GM23338 (cell line): ENCODE measurements at regions not wholly inside any gene's neighbourhood (a gene's known extent, or its start where the extent isn't known, plus 50 kb on each side); places are given as distances from the start of the nearest gene placed in this dataset.

ENCODE experiments used
- ATAC-seq: fragments of 200-7000 bp; cut with Tn5 transposase; 3 replicates; pipeline ENCODE4 v1.9.1; 2020
- DNase-seq: peaks from one replicate; pipeline ENCODE4 v3.0.0-alpha.2; 2015; ENCODE audit warnings: low spot score
- H2AFZ ChIP-seq: fragments of 200-600 bp; sonication (generic); 2 replicates; pipeline ENCODE4 v1.8.0; 2016; ENCODE audit warnings: antibody characterized with exemption, mild to moderate bottlenecking, moderate library complexity
- H3F3A ChIP-seq: fragments of 200-600 bp; sonication (generic); replicated peaks from 2 replicates; pipeline ENCODE4 v1.8.0; 2017; ENCODE audit warnings: antibody characterized with exemption, mixed run types, low read depth
- H3K27ac ChIP-seq: fragments of 200-600 bp; sonication (generic); 2 replicates; pipeline ENCODE4 v1.6.1; 2016; ENCODE audit warnings: low read depth
- H3K27me3 ChIP-seq: fragments of 200-600 bp; sonication (generic); 2 replicates; pipeline ENCODE4 v1.8.0; 2016; ENCODE audit warnings: mild to moderate bottlenecking, mixed run types, moderate library complexity; ENCODE audit not compliant: insufficient read depth
- H3K36me3 ChIP-seq: fragments of 200-600 bp; sonication (generic); 2 replicates; pipeline ENCODE4 v1.8.0; 2016; ENCODE audit warnings: mild to moderate bottlenecking; ENCODE audit not compliant: insufficient read depth
- H3K4me1 ChIP-seq: fragments of 200-600 bp; sonication (generic); 2 replicates; pipeline ENCODE4 v1.8.0; 2016; ENCODE audit warnings: mild to moderate bottlenecking, moderate library complexity; ENCODE audit not compliant: insufficient read depth
- H3K4me2 ChIP-seq: fragments of 200-600 bp; sonication (generic); 2 replicates; pipeline ENCODE4 v1.7.1; 2017; ENCODE audit warnings: mixed run types
- H3K4me3 ChIP-seq: fragments of 200-600 bp; sonication (generic); 2 replicates; pipeline ENCODE4 v1.6.1; 2016; ENCODE audit warnings: mixed run types
- H3K79me2 ChIP-seq: fragments of 200-600 bp; sonication (generic); replicated peaks from 2 replicates; pipeline ENCODE4 v1.8.0; 2017; ENCODE audit warnings: mild to moderate bottlenecking; ENCODE audit not compliant: insufficient read depth
- H3K9me2 ChIP-seq: fragments of 200-600 bp; sonication (generic); 2 replicates; pipeline ENCODE4 v1.8.0; 2017; ENCODE audit not compliant: insufficient read depth
- H4K20me1 ChIP-seq: fragments of 200-600 bp; sonication (generic); replicated peaks from 2 replicates; pipeline ENCODE4 v1.8.0; 2017; ENCODE audit warnings: mild to moderate bottlenecking; ENCODE audit not compliant: insufficient read depth
- H3K27ac Mint-ChIP-seq: 2 replicates; pipeline ENCODE4 v1.8.0; 2020; ENCODE audit warnings: inconsistent platforms, mild to moderate bottlenecking, moderate library complexity, mixed read lengths
- H3K27me3 Mint-ChIP-seq: 3 replicates; pipeline ENCODE4 v1.8.0; 2022; ENCODE audit warnings: low read depth, mild to moderate bottlenecking, moderate library complexity, mixed read lengths, inconsistent platforms; ENCODE audit not compliant: insufficient read depth, poor library complexity
- H3K36me3 Mint-ChIP-seq: 3 replicates; pipeline ENCODE4 v1.8.0; 2021; ENCODE audit warnings: low read depth, mild to moderate bottlenecking, inconsistent platforms, moderate library complexity, mixed read lengths
- H3K4me1 Mint-ChIP-seq: 3 replicates; pipeline ENCODE4 v1.8.0; 2020; ENCODE audit warnings: mild to moderate bottlenecking, inconsistent platforms, mixed read lengths
- H3K4me3 Mint-ChIP-seq: 3 replicates; pipeline ENCODE4 v1.8.0; 2021; ENCODE audit warnings: moderate library complexity, mild to moderate bottlenecking, inconsistent platforms, mixed read lengths
- H3K9me3 Mint-ChIP-seq: 3 replicates; pipeline ENCODE4 v1.8.0; 2020; ENCODE audit warnings: moderate library complexity, mild to moderate bottlenecking, inconsistent platforms, mixed read lengths
- CREB1 ChIP-seq: fragments of 250-450 bp; sonication (Bioruptor Pico); IDR thresholded peaks from 2 replicates; pipeline ENCODE4 v1.5.0; 2020; ENCODE audit warnings: low read depth, mild to moderate bottlenecking, moderate library complexity
- EZH2 ChIP-seq: fragments of 200-600 bp; sonication (generic); IDR thresholded peaks from one replicate; pipeline ENCODE4 v1.8.0; 2017; ENCODE audit warnings: antibody characterized with exemption, mild to moderate bottlenecking, low read depth; ENCODE audit not compliant: unreplicated experiment
- EZH2phosphoT487 ChIP-seq: fragments of 200-600 bp; sonication (generic); IDR thresholded peaks from one replicate; pipeline ENCODE4 v1.8.1; 2018; ENCODE audit warnings: antibody characterized with exemption; ENCODE audit not compliant: unreplicated experiment
- JUNB ChIP-seq: IDR thresholded peaks from one replicate; pipeline ENCODE4 v1.6.1; 2016; ENCODE audit warnings: antibody characterized with exemption; ENCODE audit not compliant: unreplicated experiment
- NANOG ChIP-seq: IDR thresholded peaks from 2 replicates; pipeline ENCODE4 v1.6.1; 2016; ENCODE audit warnings: antibody characterized with exemption, borderline replicate concordance
- POLR2AphosphoS5 ChIP-seq: IDR thresholded peaks from 2 replicates; pipeline ENCODE4 v1.6.1; 2016; ENCODE audit warnings: antibody characterized with exemption, low read depth
- STAT1 ChIP-seq: IDR thresholded peaks from one replicate; pipeline ENCODE4 v1.6.1; 2016; ENCODE audit warnings: antibody characterized with exemption; ENCODE audit not compliant: unreplicated experiment
- ZNF114 ChIP-seq: fragments of 250-450 bp; sonication (Bioruptor Pico); IDR thresholded peaks from 2 replicates; pipeline ENCODE4 v1.5.0; 2020; ENCODE audit warnings: mild to moderate bottlenecking, moderate library complexity
- ZNF331 ChIP-seq: fragments of 250-450 bp; sonication (Bioruptor Pico); IDR thresholded peaks from 2 replicates; pipeline ENCODE4 v1.5.0; 2020; ENCODE audit warnings: low read depth, mild to moderate bottlenecking, moderate library complexity
- TF ChIP-seq, protein P1 (sequence below): fragments of 250-450 bp; sonication (Bioruptor Pico); IDR thresholded peaks from 2 replicates; pipeline ENCODE4 v1.5.0; 2020; ENCODE audit warnings: mild to moderate bottlenecking, moderate library complexity
- TF ChIP-seq, protein P2 (sequence below): IDR thresholded peaks from one replicate; pipeline ENCODE4 v1.6.1; 2018; ENCODE audit warnings: antibody characterized with exemption; ENCODE audit not compliant: unreplicated experiment
- TF ChIP-seq, protein P3 (sequence below), 2 experiments: fragments of 200-600 bp in 1 of 2; sonication (generic) in 1 of 2; conservative IDR thresholded peaks; 2 replicates each; pipeline versions ENCODE4 v1.5.1 to v1.6.1; 2016 to 2017; ENCODE audit warnings: antibody characterized with exemption in 2 of 2, low read depth in 2 of 2, mild to moderate bottlenecking in 2 of 2, moderate library complexity in 1 of 2
- TF ChIP-seq, protein P4 (sequence below): IDR thresholded peaks from 2 replicates; pipeline ENCODE4 v1.6.1; 2016; ENCODE audit warnings: antibody characterized with exemption

DNA sequence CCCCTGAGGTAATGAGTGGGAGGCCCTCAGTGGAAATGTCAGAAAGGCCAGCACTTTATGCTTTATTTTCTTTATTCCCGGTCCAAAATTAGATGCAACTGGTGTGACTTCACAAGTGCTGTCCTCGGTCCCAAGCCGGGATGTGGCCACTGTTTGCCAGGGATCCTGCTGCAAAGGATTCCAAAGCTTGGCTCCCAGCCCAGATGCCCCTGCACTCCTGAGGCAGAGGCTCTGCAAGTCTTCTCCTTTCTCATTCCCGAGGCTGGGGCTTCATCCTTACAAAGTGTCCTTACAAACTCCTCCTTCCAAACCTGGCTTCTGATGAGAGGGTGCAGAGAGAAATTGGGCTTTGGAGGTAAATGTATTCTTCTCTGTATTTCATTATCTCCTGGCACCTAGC lies 544.3 kb upstream of the DPP6 start:
- no peaks in the 10 kb centered on the region for H3K27me3 ChIP-seq
- H3F3A ChIP-seq, result no peaks in the 10 kb centered on the region
- no peaks in the 10 kb centered on the region for H3K9me2 ChIP-seq
- H3K27ac Mint-ChIP-seq, result no peak overlapping the region
- no peaks in the 10 kb centered on the region for H3K4me1 Mint-ChIP-seq
- H3K27ac ChIP-seq, result no peak overlapping the region
- no peaks in the 10 kb centered on the region for H3K79me2 ChIP-seq
- H3K9me3 Mint-ChIP-seq, result peaks cover 79% of the 10 kb centered on the region
- TF ChIP-seq, protein P1, sequence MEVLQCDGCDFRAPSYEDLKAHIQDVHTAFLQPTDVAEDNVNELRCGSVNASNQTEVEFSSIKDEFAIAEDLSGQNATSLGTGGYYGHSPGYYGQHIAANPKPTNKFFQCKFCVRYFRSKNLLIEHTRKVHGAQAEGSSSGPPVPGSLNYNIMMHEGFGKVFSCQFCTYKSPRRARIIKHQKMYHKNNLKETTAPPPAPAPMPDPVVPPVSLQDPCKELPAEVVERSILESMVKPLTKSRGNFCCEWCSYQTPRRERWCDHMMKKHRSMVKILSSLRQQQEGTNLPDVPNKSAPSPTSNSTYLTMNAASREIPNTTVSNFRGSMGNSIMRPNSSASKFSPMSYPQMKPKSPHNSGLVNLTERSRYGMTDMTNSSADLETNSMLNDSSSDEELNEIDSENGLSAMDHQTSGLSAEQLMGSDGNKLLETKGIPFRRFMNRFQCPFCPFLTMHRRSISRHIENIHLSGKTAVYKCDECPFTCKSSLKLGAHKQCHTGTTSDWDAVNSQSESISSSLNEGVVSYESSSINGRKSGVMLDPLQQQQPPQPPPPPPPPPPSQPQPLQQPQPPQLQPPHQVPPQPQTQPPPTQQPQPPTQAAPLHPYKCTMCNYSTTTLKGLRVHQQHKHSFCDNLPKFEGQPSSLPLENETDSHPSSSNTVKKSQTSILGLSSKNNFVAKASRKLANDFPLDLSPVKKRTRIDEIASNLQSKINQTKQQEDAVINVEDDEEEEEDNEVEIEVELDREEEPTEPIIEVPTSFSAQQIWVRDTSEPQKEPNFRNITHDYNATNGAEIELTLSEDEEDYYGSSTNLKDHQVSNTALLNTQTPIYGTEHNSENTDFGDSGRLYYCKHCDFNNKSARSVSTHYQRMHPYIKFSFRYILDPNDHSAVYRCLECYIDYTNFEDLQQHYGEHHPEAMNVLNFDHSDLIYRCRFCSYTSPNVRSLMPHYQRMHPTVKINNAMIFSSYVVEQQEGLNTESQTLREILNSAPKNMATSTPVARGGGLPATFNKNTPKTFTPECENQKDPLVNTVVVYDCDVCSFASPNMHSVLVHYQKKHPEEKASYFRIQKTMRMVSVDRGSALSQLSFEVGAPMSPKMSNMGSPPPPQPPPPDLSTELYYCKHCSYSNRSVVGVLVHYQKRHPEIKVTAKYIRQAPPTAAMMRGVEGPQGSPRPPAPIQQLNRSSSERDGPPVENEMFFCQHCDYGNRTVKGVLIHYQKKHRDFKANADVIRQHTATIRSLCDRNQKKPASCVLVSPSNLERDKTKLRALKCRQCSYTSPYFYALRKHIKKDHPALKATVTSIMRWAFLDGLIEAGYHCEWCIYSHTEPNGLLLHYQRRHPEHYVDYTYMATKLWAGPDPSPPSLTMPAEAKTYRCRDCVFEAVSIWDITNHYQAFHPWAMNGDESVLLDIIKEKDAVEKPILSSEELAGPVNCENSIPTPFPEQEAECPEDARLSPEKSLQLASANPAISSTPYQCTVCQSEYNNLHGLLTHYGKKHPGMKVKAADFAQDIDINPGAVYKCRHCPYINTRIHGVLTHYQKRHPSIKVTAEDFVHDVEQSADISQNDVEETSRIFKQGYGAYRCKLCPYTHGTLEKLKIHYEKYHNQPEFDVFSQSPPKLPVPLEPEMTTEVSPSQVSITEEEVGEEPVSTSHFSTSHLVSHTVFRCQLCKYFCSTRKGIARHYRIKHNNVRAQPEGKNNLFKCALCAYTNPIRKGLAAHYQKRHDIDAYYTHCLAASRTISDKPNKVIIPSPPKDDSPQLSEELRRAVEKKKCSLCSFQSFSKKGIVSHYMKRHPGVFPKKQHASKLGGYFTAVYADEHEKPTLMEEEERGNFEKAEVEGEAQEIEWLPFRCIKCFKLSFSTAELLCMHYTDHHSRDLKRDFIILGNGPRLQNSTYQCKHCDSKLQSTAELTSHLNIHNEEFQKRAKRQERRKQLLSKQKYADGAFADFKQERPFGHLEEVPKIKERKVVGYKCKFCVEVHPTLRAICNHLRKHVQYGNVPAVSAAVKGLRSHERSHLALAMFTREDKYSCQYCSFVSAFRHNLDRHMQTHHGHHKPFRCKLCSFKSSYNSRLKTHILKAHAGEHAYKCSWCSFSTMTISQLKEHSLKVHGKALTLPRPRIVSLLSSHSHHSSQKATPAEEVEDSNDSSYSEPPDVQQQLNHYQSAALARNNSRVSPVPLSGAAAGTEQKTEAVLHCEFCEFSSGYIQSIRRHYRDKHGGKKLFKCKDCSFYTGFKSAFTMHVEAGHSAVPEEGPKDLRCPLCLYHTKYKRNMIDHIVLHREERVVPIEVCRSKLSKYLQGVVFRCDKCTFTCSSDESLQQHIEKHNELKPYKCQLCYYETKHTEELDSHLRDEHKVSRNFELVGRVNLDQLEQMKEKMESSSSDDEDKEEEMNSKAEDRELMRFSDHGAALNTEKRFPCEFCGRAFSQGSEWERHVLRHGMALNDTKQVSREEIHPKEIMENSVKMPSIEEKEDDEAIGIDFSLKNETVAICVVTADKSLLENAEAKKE (CRISPR knock-in tag), result no peak
- TF ChIP-seq EZH2phosphoT487 (no peak), STAT1 (no peak), EZH2 (no peak), CREB1 (CRISPR knock-in tag) (no peak), ZNF114 (CRISPR knock-in tag) (no peak), POLR2AphosphoS5 (no peak), NANOG (no peak), JUNB (no peak), ZNF331 (CRISPR knock-in tag) (no peak)
- TF ChIP-seq, protein P2, sequence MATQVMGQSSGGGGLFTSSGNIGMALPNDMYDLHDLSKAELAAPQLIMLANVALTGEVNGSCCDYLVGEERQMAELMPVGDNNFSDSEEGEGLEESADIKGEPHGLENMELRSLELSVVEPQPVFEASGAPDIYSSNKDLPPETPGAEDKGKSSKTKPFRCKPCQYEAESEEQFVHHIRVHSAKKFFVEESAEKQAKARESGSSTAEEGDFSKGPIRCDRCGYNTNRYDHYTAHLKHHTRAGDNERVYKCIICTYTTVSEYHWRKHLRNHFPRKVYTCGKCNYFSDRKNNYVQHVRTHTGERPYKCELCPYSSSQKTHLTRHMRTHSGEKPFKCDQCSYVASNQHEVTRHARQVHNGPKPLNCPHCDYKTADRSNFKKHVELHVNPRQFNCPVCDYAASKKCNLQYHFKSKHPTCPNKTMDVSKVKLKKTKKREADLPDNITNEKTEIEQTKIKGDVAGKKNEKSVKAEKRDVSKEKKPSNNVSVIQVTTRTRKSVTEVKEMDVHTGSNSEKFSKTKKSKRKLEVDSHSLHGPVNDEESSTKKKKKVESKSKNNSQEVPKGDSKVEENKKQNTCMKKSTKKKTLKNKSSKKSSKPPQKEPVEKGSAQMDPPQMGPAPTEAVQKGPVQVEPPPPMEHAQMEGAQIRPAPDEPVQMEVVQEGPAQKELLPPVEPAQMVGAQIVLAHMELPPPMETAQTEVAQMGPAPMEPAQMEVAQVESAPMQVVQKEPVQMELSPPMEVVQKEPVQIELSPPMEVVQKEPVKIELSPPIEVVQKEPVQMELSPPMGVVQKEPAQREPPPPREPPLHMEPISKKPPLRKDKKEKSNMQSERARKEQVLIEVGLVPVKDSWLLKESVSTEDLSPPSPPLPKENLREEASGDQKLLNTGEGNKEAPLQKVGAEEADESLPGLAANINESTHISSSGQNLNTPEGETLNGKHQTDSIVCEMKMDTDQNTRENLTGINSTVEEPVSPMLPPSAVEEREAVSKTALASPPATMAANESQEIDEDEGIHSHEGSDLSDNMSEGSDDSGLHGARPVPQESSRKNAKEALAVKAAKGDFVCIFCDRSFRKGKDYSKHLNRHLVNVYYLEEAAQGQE, result no peak
- TF ChIP-seq, protein P3, sequence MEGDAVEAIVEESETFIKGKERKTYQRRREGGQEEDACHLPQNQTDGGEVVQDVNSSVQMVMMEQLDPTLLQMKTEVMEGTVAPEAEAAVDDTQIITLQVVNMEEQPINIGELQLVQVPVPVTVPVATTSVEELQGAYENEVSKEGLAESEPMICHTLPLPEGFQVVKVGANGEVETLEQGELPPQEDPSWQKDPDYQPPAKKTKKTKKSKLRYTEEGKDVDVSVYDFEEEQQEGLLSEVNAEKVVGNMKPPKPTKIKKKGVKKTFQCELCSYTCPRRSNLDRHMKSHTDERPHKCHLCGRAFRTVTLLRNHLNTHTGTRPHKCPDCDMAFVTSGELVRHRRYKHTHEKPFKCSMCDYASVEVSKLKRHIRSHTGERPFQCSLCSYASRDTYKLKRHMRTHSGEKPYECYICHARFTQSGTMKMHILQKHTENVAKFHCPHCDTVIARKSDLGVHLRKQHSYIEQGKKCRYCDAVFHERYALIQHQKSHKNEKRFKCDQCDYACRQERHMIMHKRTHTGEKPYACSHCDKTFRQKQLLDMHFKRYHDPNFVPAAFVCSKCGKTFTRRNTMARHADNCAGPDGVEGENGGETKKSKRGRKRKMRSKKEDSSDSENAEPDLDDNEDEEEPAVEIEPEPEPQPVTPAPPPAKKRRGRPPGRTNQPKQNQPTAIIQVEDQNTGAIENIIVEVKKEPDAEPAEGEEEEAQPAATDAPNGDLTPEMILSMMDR (conservative IDR thresholded peaks at IDR 0.05; ENCODE audit: low read depth in 2 of 2), result no peak
- TF ChIP-seq, protein P4, sequence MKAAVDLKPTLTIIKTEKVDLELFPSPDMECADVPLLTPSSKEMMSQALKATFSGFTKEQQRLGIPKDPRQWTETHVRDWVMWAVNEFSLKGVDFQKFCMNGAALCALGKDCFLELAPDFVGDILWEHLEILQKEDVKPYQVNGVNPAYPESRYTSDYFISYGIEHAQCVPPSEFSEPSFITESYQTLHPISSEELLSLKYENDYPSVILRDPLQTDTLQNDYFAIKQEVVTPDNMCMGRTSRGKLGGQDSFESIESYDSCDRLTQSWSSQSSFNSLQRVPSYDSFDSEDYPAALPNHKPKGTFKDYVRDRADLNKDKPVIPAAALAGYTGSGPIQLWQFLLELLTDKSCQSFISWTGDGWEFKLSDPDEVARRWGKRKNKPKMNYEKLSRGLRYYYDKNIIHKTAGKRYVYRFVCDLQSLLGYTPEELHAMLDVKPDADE, result no peak
- DNase-seq (no peak), ATAC-seq (no peak)
- no peaks in the 10 kb centered on the region for H4K20me1 ChIP-seq
- peaks cover 7% of the 10 kb centered on the region for H3K27me3 Mint-ChIP-seq
- H3K4me3 Mint-ChIP-seq, result no peak overlapping the region
- peaks cover 15% of the 10 kb centered on the region for H3K36me3 ChIP-seq
- no peak overlapping the region for H2AFZ ChIP-seq
- no peaks in the 10 kb centered on the region for H3K4me1 ChIP-seq
- H3K4me3 ChIP-seq, result no peak overlapping the region
- peaks cover 26% of the 10 kb centered on the region; the same call in 2 of the 3 replicates for H3K36me3 Mint-ChIP-seq
- H3K4me2 ChIP-seq, result no peak overlapping the region
